ENCODE measurements at regions not wholly inside any gene's neighbourhood (a gene's known extent, or its start where the extent isn't known, plus 50 kb on each side); places are given as distances from the start of the nearest gene placed in this dataset.

- no peak for TF ChIP-seq CTCF (IDR thresholded peaks at IDR 0.05)
- H3K4me3 ChIP-seq = no peak overlapping the region
- no peak for DNase-seq (ENCODE audit: low spot score)
- H3K27ac ChIP-seq = no peak overlapping the region
These were observed 98.2 kb upstream of the DTNA start for GRCh38 chr18:34611904-34612303.

GRCh38 chr18:34620258-34620861 lies 89.7 kb upstream of the DTNA start:
- TF ChIP-seq CTCF (IDR thresholded peaks at IDR 0.05) = no peak
- H3K4me3 ChIP-seq = no peak overlapping the region
- no peak overlapping the region for H3K27ac ChIP-seq
- no peak for DNase-seq (ENCODE audit: low spot score)

GRCh38 chr18:34623557-34623956 lies 86.5 kb upstream of the DTNA start:
- Histone ChIP-seq H3K4me3 (no peak overlapping the region), H3K27ac (no peak overlapping the region)
- TF ChIP-seq CTCF (IDR thresholded peaks at IDR 0.05) = no peak
- no peak for DNase-seq (ENCODE audit: low spot score)

GRCh38 chr18:34624551-34624950 lies 85.5 kb upstream of the DTNA start:
- no peak for TF ChIP-seq CTCF (IDR thresholded peaks at IDR 0.05)
- Histone ChIP-seq H3K4me3 (no peak overlapping the region), H3K27ac (no peak overlapping the region)
- no peak for DNase-seq (ENCODE audit: low spot score)

GRCh38 chr18:34626404-34627136 lies 83.5 kb upstream of the DTNA start:
- Histone ChIP-seq H3K27ac (no peak overlapping the region), H3K4me3 (no peak overlapping the region)
- DNase-seq (ENCODE audit: low spot score) = no peak
- no peak for TF ChIP-seq CTCF (IDR thresholded peaks at IDR 0.05)

GRCh38 chr18:34627137-34627920 lies 82.8 kb upstream of the DTNA start:
- no peak for DNase-seq (ENCODE audit: low spot score)
- Histone ChIP-seq H3K27ac (no peak overlapping the region), H3K4me3 (no peak overlapping the region)
- TF ChIP-seq CTCF (IDR thresholded peaks at IDR 0.05) = no peak

Measured in coronary artery (tissue), 2 donors.